IPS-20b (cell line): ENCODE measurements at regions not wholly inside any gene's neighbourhood (a gene's known extent, or its start where the extent isn't known, plus 50 kb on each side); places are given as distances from the start of the nearest gene placed in this dataset.

ENCODE experiments used
- H3K27ac ChIP-seq: one replicate; pipeline ENCODE4 v1.5.1; 2013; ENCODE audit warnings: low read length
- H3K27me3 ChIP-seq: 2 replicates; pipeline ENCODE4 v1.6.1; 2013; ENCODE audit warnings: mild to moderate bottlenecking, low read length, inconsistent platforms; ENCODE audit not compliant: insufficient read depth
- H3K36me3 ChIP-seq: 2 replicates; pipeline ENCODE4 v1.6.1; 2013; ENCODE audit warnings: low read depth, mild to moderate bottlenecking, inconsistent platforms, low read length, moderate library complexity; ENCODE audit not compliant: insufficient read depth
- H3K4me1 ChIP-seq: 2 replicates; pipeline ENCODE4 v1.6.1; 2013; ENCODE audit warnings: mild to moderate bottlenecking, control low read depth, inconsistent platforms, low read length, moderate library complexity; ENCODE audit not compliant: insufficient read depth
- H3K4me3 ChIP-seq: 2 replicates; pipeline ENCODE4 v1.5.1; 2013; ENCODE audit warnings: mild to moderate bottlenecking, low read length, inconsistent platforms
- H3K9ac ChIP-seq: 2 replicates; pipeline ENCODE4 v1.6.1; 2013; ENCODE audit warnings: low read depth, mild to moderate bottlenecking, inconsistent platforms, low read length, moderate library complexity
- H3K9me3 ChIP-seq: 2 replicates; pipeline ENCODE4 v1.6.1; 2013; ENCODE audit warnings: mild to moderate bottlenecking, low read depth, low read length, inconsistent platforms; ENCODE audit not compliant: insufficient read depth

GRCh38 chr1:104402178-104402577 lies 652.5 kb downstream of the AMY1C start:
- Histone ChIP-seq H3K4me3 (no peak overlapping the region), H3K9ac (no peak overlapping the region), H3K4me1 (no peaks in the 10 kb centered on the region), H3K27ac (no peak overlapping the region), H3K27me3 (no peaks in the 10 kb centered on the region), H3K36me3 (no peaks in the 10 kb centered on the region), H3K9me3 (no peaks in the 10 kb centered on the region)

GRCh38 chr1:104403883-104404282 lies 654.2 kb downstream of the AMY1C start:
- H3K27ac ChIP-seq, result no peak overlapping the region
- no peaks in the 10 kb centered on the region for H3K36me3 ChIP-seq

GRCh38 chr1:104406728-104407127 lies 657.0 kb downstream of the AMY1C start:
- H3K4me1 ChIP-seq, result no peaks in the 10 kb centered on the region
- H3K9ac ChIP-seq, result no peak overlapping the region
- no peaks in the 10 kb centered on the region for H3K27me3 ChIP-seq
- H3K4me3 ChIP-seq, result no peak overlapping the region
- H3K9me3 ChIP-seq, result no peaks in the 10 kb centered on the region
- no peaks in the 10 kb centered on the region for H3K36me3 ChIP-seq
- no peak overlapping the region for H3K27ac ChIP-seq

More at GRCh38 chr1:104403883-104404282, 654.2 kb downstream of the AMY1C start:
- Histone ChIP-seq H3K9ac (no peak overlapping the region), H3K27me3 (no peaks in the 10 kb centered on the region), H3K4me1 (no peaks in the 10 kb centered on the region), H3K4me3 (no peak overlapping the region), H3K9me3 (no peaks in the 10 kb centered on the region)

- Histone ChIP-seq H3K4me1 (no peaks in the 10 kb centered on the region), H3K9me3 (no peaks in the 10 kb centered on the region), H3K27ac (no peak overlapping the region), H3K9ac (no peak overlapping the region), H3K4me3 (no peak overlapping the region), H3K27me3 (no peaks in the 10 kb centered on the region), H3K36me3 (no peaks in the 10 kb centered on the region)
These were observed 658.6 kb downstream of the AMY1C start for GRCh38 chr1:104408268-104408667.

- Histone ChIP-seq H3K4me1 (no peaks in the 10 kb centered on the region), H3K27ac (no peak overlapping the region), H3K9ac (no peak overlapping the region), H3K36me3 (no peaks in the 10 kb centered on the region), H3K4me3 (no peak overlapping the region), H3K27me3 (no peaks in the 10 kb centered on the region), H3K9me3 (no peaks in the 10 kb centered on the region)
These were observed 685.6 kb downstream of the AMY1C start for GRCh38 chr1:104435255-104435654.

GRCh38 chr1:104440011-104440410 lies 690.3 kb downstream of the AMY1C start:
- H3K27ac ChIP-seq, result no peak overlapping the region
- H3K36me3 ChIP-seq, result no peaks in the 10 kb centered on the region

GRCh38 chr1:104456724-104457123 lies 707.0 kb downstream of the AMY1C start:
- no peaks in the 10 kb centered on the region for H3K27me3 ChIP-seq
- no peaks in the 10 kb centered on the region for H3K4me1 ChIP-seq
- H3K9ac ChIP-seq, result no peak overlapping the region
- no peak overlapping the region for H3K27ac ChIP-seq
- H3K9me3 ChIP-seq, result peaks cover 44% of the 10 kb centered on the region
- H3K4me3 ChIP-seq, result no peak overlapping the region
- H3K36me3 ChIP-seq, result no peaks in the 10 kb centered on the region

More at GRCh38 chr1:104440011-104440410, 690.3 kb downstream of the AMY1C start:
- Histone ChIP-seq H3K9ac (no peak overlapping the region), H3K9me3 (no peaks in the 10 kb centered on the region), H3K4me1 (no peaks in the 10 kb centered on the region), H3K27me3 (no peaks in the 10 kb centered on the region), H3K4me3 (no peak overlapping the region)

GRCh38 chr1:104459886-104460285 lies 710.2 kb downstream of the AMY1C start:
- H3K27me3 ChIP-seq, result no peaks in the 10 kb centered on the region
- peaks cover 32% of the 10 kb centered on the region for H3K9me3 ChIP-seq
- H3K36me3 ChIP-seq, result no peaks in the 10 kb centered on the region
- H3K4me3 ChIP-seq, result no peak overlapping the region
- H3K27ac ChIP-seq, result no peak overlapping the region
- no peaks in the 10 kb centered on the region for H3K4me1 ChIP-seq
- no peak overlapping the region for H3K9ac ChIP-seq

- H3K4me3 ChIP-seq, result no peak overlapping the region
- H3K36me3 ChIP-seq, result no peaks in the 10 kb centered on the region
- no peak overlapping the region for H3K27ac ChIP-seq
- H3K9me3 ChIP-seq, result peaks cover 24% of the 10 kb centered on the region
- no peaks in the 10 kb centered on the region for H3K27me3 ChIP-seq
- H3K9ac ChIP-seq, result no peak overlapping the region
- H3K4me1 ChIP-seq, result no peaks in the 10 kb centered on the region
These were observed 711.2 kb downstream of the AMY1C start for GRCh38 chr1:104460880-104461279.

GRCh38 chr1:104463126-104463697 lies 713.5 kb downstream of the AMY1C start:
- Histone ChIP-seq H3K9me3 (peaks cover 24% of the 10 kb centered on the region), H3K36me3 (no peaks in the 10 kb centered on the region), H3K4me3 (no peak overlapping the region), H3K4me1 (no peaks in the 10 kb centered on the region), H3K9ac (no peak overlapping the region), H3K27me3 (no peaks in the 10 kb centered on the region), H3K27ac (no peak overlapping the region)

- Histone ChIP-seq H3K27me3 (no peaks in the 10 kb centered on the region), H3K9me3 (0 out of 2 replicates have a peak, but pooled peaks cover 4% of the 10 kb centered on the region), H3K27ac (no peak overlapping the region), H3K36me3 (no peaks in the 10 kb centered on the region), H3K4me3 (no peak overlapping the region), H3K4me1 (no peaks in the 10 kb centered on the region), H3K9ac (no peak overlapping the region)
These were observed 716.4 kb downstream of the AMY1C start for GRCh38 chr1:104466068-104466467.

GRCh38 chr1:104467590-104467989 lies 717.9 kb downstream of the AMY1C start:
- Histone ChIP-seq H3K27me3 (no peaks in the 10 kb centered on the region), H3K36me3 (no peaks in the 10 kb centered on the region), H3K9me3 (no peaks in the 10 kb centered on the region), H3K9ac (no peak overlapping the region), H3K4me3 (no peak overlapping the region), H3K4me1 (no peaks in the 10 kb centered on the region), H3K27ac (no peak overlapping the region)
